ENCODE measurements at regions not wholly inside any gene's neighbourhood (a gene's known extent, or its start where the extent isn't known, plus 50 kb on each side); places are given as distances from the start of the nearest gene placed in this dataset.

GRCh38 chr17:77266891-77267341 is 126.1 kb downstream of the SEC14L1 start:
- TF ChIP-seq HNF4A (conservative IDR thresholded peaks at IDR 0.05) (no peak), CTCF (IDR thresholded peaks at IDR 0.05; ENCODE audit: low read depth, low read length, missing input control) (no peak), ATF3 (IDR thresholded peaks at IDR 0.05) (no peak), EGR1 (IDR thresholded peaks at IDR 0.05; ENCODE audit: low read depth in 2 of 2) (no peak), YY1 (IDR thresholded peaks at IDR 0.05) (no peak)

Data from liver (tissue), 3 donors.